Endodermal cell (in vitro differentiated cells): ENCODE measurements at regions not wholly inside any gene's neighbourhood (a gene's known extent, or its start where the extent isn't known, plus 50 kb on each side); places are given as distances from the start of the nearest gene placed in this dataset.
"Not testable (repeated sequence)": the region's sequence is repeated elsewhere in the genome, so short reads cannot be mapped to it uniquely, and the experiment has no call there.

Experiments used
- DNase-seq: peaks from one replicate; pipeline ENCODE4 v3.0.0-alpha.2; 2017
- H3K27ac ChIP-seq: 2 replicates; pipeline ENCODE4 v1.5.1; 2013; ENCODE audit warnings: mild to moderate bottlenecking, low read depth, low read length, moderate library complexity
- H3K27me3 ChIP-seq: 2 replicates; pipeline ENCODE4 v1.6.1; 2013; ENCODE audit warnings: mild to moderate bottlenecking, low read length, moderate library complexity; ENCODE audit not compliant: insufficient read depth, control insufficient read depth, poor library complexity, severe bottlenecking
- H3K36me3 ChIP-seq: 2 replicates; pipeline ENCODE4 v1.7.0; 2013; ENCODE audit warnings: mild to moderate bottlenecking, low read length, moderate library complexity; ENCODE audit not compliant: control insufficient read depth, insufficient read depth
- H3K4me1 ChIP-seq: one replicate; pipeline ENCODE4 v1.7.0; 2013; ENCODE audit warnings: low read length; ENCODE audit not compliant: control insufficient read depth, insufficient read depth
- H3K4me3 ChIP-seq: 2 replicates; pipeline ENCODE4 v1.5.1; 2013; ENCODE audit warnings: mild to moderate bottlenecking, low read length, moderate library complexity
- H3K9ac ChIP-seq: 2 replicates; pipeline ENCODE4 v1.6.1; 2013; ENCODE audit warnings: mild to moderate bottlenecking, low read length, moderate library complexity; ENCODE audit not compliant: poor library complexity, severe bottlenecking; ENCODE audit errors: extremely low read depth
- H3K9me3 ChIP-seq: 2 replicates; pipeline ENCODE4 v1.6.1; 2013; ENCODE audit warnings: mild to moderate bottlenecking, low read length, moderate library complexity; ENCODE audit not compliant: control insufficient read depth
- H3K27ac Mint-ChIP-seq: 2 replicates; pipeline ENCODE4 v1.8.0; 2020; ENCODE audit warnings: mixed read lengths
- H3K27me3 Mint-ChIP-seq: 2 replicates; pipeline ENCODE4 v1.8.0; 2021; ENCODE audit warnings: mild to moderate bottlenecking, mixed read lengths; ENCODE audit not compliant: insufficient read depth
- H3K36me3 Mint-ChIP-seq: 2 replicates; pipeline ENCODE4 v1.8.0; 2020; ENCODE audit warnings: low read depth, mixed read lengths
- H3K4me1 Mint-ChIP-seq: 2 replicates; pipeline ENCODE4 v1.8.0; 2020; ENCODE audit warnings: mixed read lengths
- H3K4me3 Mint-ChIP-seq: 2 replicates; pipeline ENCODE4 v1.8.0; 2020; ENCODE audit warnings: mild to moderate bottlenecking, moderate library complexity, mixed read lengths
- H3K9me3 Mint-ChIP-seq: 2 replicates; pipeline ENCODE4 v1.8.0; 2020; ENCODE audit warnings: mild to moderate bottlenecking, mixed read lengths
- CTCF ChIP-seq: fragments of 200-600 bp; sonication (generic); conservative IDR thresholded peaks from 2 replicates; pipeline ENCODE4 v1.5.0; 2021; ENCODE audit warnings: antibody characterized with exemption, mild to moderate bottlenecking
- WGBS, 2 experiments: methylation state at CpG; one replicate each; pipeline versions ENCODE4 v1.1.5 to v1.1.7; 2013; ENCODE audit warnings: missing lambda C conversion rate in 2 of 2, mixed read lengths in 1 of 2; ENCODE audit not compliant: insufficient coverage in 1 of 2, insufficient read length in 1 of 2; 5-methylcytosine and 5-hydroxymethylcytosine counted together

- no peak for DNase-seq
- 67 to 100% methylated on average over 1 of the region's 1 CpG for WGBS, 2 experiments
- peaks cover 16% of the 10 kb centered on the region for H3K27me3 Mint-ChIP-seq
- H3K9ac ChIP-seq = no peak overlapping the region
- H3K36me3 ChIP-seq = no peaks in the 10 kb centered on the region
- H3K27ac ChIP-seq = no peak overlapping the region
- no peaks in the 10 kb centered on the region for H3K4me1 ChIP-seq
- H3K27ac Mint-ChIP-seq = no peak overlapping the region
- H3K36me3 Mint-ChIP-seq = no peaks in the 10 kb centered on the region
- no peak for TF ChIP-seq CTCF
- H3K4me3 Mint-ChIP-seq = no peak overlapping the region
- peaks cover 1% of the 10 kb centered on the region for H3K4me1 Mint-ChIP-seq
- no peaks in the 10 kb centered on the region for H3K9me3 Mint-ChIP-seq
- H3K27me3 ChIP-seq = peaks cover 22% of the 10 kb centered on the region
- H3K4me3 ChIP-seq = no peak overlapping the region
- no peaks in the 10 kb centered on the region for H3K9me3 ChIP-seq
Measured at GRCh38 chr4:141330616-141331015, 109.9 kb downstream of the ZNF330 start.

DNA sequence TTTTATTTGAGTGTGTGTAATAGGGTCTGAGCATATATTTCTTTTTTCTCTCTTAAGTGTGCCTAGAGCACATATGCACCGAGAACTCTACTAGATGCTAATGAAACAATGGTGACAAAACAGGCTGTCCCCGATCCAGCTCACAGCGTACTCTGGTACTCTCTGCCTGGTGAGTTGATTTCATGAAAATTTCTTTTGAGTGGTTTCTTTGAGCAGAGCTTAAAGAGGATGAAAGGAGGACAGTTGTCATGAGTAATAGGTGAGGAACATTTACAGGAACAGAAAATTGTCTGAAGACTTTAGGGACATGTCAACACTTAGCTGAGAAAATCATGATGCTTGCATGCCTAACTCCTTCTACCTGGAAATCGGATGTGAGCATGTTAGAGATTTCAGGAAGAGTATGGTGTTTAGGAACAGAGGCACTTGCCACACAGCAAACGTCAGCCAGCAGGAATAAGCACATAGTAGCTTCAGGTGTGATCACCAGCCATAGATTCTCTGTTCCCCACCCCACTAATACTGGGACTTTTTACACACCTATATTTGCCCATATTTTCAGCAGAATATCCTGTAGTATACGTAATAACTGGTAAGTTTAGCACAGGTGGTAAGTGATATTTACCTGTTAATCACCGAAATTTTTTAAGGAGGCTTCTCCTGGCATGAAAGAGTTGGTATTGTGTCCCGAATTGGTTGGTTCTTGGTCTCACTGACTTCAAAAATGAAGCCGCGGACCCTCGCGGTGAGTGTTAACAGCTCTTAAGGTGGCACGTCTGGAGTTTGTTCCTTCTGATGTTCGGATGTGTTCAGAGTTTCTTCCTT is 111.1 kb downstream of the ZNF330 start:
- Histone ChIP-seq H3K36me3 (no peaks in the 10 kb centered on the region), H3K4me1 (no peaks in the 10 kb centered on the region), H3K9ac (no peak overlapping the region), H3K9me3 (no peaks in the 10 kb centered on the region), H3K27me3 (peaks cover 22% of the 10 kb centered on the region), H3K27ac (no peak overlapping the region), H3K4me3 (no peak overlapping the region)
- no peak for DNase-seq
- Mint-ChIP-seq H3K9me3 (no peaks in the 10 kb centered on the region), H3K36me3 (no peaks in the 10 kb centered on the region), H3K4me3 (no peak overlapping the region), H3K4me1 (peaks cover 1% of the 10 kb centered on the region), H3K27ac (no peak overlapping the region), H3K27me3 (peaks cover 16% of the 10 kb centered on the region)
- no peak for TF ChIP-seq CTCF
- WGBS, 2 experiments = 94 to 96% methylated on average over 4 to 14 of the region's 14 CpGs

DNA sequence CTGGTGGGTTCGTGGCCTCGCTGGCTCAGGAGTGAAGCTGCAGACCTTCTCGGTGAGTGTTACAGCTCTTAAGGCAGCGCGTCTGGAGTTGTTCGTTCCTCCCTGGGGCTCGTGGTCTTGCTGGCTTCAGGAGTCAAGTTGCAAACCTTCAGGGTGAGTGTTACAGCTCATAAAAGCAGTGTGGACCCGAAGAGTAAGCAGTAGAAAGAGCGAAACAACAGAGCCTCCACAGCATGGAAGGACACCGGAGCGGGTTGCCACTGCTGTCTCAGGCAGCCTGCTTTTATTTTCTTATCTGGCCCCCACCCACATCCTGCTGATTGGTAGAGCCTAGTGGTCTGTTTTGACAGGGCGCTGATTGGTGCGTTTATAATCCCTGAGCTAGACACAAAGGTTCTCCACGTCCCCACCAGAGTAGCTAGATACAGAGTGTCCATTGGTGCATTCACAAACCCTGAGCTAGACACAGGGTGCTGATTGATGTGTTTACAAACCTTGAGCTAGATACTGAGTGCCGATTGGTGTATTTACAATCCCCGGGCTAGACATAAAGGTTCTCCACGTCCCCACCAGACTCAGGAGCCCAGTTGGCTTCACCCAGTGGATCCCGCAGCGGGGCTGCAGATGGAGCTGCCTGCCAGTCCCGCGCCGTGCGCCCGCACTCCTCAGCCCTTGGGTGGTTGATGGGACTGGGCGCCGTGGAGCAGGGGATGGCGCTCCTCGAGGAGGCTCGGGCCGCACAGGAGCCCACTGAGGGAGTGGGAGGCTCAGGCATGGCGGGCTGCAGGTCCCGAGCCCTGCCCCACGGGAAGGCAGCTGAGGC is 111.9 kb downstream of the ZNF330 start:
- H3K36me3 ChIP-seq, H3K9me3 Mint-ChIP-seq, H3K4me3 ChIP-seq, H3K9ac ChIP-seq, H3K4me1 ChIP-seq, H3K27ac Mint-ChIP-seq, H3K27ac ChIP-seq, H3K9me3 ChIP-seq, H3K36me3 Mint-ChIP-seq, H3K4me1 Mint-ChIP-seq: not testable (repeated sequence)
- H3K27me3 ChIP-seq = peaks cover 22% of the 10 kb centered on the region
- 84 to 94% methylated on average over 13 to 33 of the region's 33 CpGs for WGBS, 2 experiments
- DNase-seq = peak; percentile 61
- H3K4me3 Mint-ChIP-seq = peak overlapping the region; percentile 54
- peaks cover 16% of the 10 kb centered on the region for H3K27me3 Mint-ChIP-seq

- H3K9me3 ChIP-seq, H3K4me1 Mint-ChIP-seq, H3K27ac Mint-ChIP-seq, H3K27ac ChIP-seq, H3K4me3 ChIP-seq, H3K9ac ChIP-seq, H3K36me3 Mint-ChIP-seq, H3K9me3 Mint-ChIP-seq, H3K4me1 ChIP-seq, DNase-seq, H3K36me3 ChIP-seq: not testable (repeated sequence)
- H3K27me3 ChIP-seq = peaks cover 22% of the 10 kb centered on the region
- peak overlapping the region; percentile 54 for H3K4me3 Mint-ChIP-seq
- H3K27me3 Mint-ChIP-seq = peaks cover 16% of the 10 kb centered on the region
- WGBS, 2 experiments = 39 to 90% methylated on average over 2 to 22 of the region's 24 CpGs
Measured at GRCh38 chr4:141333456-141334230, 112.9 kb downstream of the ZNF330 start.
